Fibroblast of skin of abdomen (primary cell): ENCODE measurements at regions not wholly inside any gene's neighbourhood (a gene's known extent, or its start where the extent isn't known, plus 50 kb on each side); places are given as distances from the start of the nearest gene placed in this dataset.
"Not testable (repeated sequence)": the region's sequence is repeated elsewhere in the genome, so short reads cannot be mapped to it uniquely, and the experiment has no call there.

Experiments used
- DNase-seq: peaks from one replicate; pipeline ENCODE4 v3.0.0-alpha.2; 2013

DNA sequence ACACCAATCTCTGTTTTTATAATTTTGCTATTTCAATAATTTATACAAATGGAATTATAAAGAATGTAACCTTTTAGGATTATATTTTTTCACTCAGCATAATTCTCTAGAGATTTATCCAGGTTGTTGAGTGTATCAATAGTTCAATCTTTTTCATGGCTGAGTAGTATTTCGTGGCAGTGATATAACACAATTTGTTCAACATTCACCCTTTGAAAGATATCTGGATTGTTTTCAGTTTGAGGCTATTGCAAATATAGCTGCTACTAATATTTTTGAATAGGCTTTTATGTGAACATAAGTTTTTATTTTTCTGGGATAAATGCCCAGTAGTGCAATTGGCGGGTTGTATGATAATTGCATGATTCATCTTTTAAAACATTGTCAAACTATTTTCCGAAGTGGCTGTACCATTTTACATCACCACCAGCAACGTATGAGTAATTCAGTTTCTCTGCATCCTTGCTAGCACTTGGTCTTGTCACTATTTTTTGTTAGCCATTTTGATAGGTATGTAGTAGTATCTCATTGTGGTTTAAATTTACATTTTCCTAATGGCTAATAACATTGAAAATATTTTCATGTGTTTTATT lies 55.6 kb upstream of the ABCD3 start:
- DNase-seq = peak; percentile 4

DNA sequence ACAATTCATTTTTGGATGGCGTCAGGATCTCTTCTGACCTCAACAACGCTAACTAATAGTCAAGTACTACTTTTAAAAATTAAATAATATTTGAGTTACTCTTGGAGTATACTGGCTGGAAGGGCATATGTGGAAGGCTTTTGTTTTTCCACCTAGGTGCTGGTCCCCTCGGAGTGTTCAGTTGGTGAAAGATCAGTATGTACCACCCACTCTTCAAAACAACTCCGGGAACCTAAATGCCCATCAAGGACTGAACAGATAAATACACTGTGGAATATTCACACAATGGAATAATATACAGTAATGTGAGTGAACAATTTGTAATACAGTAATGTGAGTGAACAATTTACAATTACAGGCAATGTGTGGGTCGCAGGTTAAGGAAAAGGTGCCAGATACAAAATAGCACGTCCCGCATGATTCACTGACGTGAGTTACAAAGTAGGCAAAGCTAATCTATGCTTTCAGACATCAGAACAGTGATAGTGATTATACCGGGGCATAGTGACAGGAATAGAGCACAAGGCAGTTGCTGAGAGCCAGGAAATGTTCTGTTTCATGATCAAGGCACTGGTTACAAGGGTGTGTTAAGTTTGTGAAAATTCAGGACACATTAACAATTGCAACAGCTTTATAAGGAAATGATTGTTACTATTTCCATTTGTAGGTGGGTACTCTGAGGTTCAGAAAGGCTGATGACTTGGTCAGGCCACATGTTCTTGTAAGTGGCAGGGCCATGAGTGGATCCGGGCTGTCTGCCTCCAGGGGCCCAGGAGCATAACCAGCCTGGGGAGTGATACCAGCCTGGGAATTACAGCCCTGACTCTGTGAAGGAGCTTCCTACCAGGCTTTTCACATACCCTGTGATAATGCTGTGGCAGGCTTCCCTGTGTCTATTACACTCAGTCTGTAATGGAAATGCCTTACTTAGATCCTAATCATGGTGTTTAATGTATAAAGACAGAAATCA lies 59.3 kb upstream of the ABCD3 start:
- no peak for DNase-seq

DNA sequence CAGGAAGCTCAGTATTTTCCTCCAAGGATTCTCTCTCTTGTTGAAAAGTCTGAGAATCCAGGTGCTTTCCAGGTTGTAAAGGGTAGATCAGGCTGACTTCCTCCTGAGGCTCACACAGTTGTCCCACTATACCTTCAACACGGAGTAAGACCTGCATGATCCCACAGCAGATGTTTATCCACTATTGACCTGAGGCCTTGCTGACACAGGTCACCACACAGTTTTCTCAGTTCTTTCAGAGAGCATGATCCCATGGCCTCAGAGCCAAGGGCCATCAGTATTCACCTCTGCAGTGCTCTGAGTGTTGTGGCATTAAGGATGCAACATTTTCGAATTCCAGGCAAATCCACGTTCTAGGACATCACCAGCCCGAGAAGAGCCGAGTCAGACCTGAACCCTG lies 60.5 kb upstream of the ABCD3 start:
- DNase-seq = no peak

DNA sequence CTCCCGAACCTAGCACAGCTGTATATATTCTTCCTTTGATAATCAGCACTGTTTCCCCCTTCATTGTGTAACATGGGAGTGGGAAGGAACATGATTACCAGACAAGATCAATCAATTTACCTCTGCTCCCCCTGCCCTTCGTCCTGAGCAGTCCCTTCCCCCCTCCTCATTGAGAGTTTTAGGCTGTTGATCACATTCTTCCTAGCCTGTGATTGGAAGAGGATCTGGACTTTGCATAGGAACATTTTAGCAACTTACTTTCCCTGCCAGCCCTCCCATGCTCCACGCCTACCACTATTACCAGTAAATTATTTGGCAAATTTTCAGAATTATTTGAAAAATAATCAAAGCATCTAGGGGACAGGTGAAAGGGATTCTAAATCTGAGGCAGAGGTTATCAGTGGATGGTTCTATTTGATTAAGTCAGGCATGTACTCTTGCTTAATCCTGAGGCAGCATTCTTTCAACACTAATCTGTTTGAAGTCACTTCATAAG lies 62.7 kb upstream of the ABCD3 start:
- no peak for DNase-seq

DNA sequence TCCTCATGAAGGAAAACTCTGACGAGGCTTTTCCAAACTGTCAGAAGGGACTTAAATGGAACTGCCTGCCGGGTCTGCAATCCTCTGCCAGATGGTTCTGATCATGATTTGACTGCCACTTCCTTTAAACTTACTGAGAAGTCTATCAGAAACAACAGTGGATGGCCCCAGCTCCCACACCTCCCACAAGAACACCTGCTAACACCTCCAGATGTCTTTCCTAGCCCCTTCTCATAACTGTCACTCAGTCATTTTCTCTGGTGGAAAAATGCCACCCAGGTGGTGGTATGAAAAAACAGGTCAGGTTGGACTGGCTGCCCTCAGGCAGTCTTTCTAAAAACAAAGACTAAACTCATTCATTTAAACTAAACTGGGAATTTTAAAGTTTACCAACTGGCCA lies 66.7 kb upstream of the ABCD3 start:
- DNase-seq = no peak

DNA sequence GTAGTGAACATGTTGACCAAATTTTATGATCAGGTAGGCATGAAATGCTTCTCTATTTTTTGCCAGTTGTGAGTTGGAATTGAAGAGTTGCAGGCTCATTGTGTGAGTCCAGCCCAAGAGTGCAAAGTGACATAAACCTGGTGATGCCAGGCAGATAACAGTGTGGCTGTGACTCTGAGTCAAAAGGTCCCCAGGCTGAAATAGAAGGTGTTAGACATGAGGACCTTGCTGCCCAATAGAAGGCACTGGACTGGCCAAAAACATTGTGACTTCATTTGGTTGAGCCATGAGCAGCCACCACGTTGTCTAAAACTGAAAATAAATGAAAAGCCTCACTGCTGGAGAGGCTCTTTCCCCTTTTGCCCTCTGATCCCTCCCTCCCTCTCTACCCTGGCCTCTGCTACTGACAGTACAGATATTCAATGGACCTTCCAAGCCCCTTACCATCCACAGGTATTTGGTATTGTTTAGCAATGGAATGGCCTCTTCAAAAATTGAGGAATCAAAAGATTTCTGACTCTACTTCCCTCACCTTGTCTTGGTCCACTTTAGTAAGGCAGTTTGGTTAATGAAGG lies 67.8 kb upstream of the ABCD3 start:
- DNase-seq = no peak

DNA sequence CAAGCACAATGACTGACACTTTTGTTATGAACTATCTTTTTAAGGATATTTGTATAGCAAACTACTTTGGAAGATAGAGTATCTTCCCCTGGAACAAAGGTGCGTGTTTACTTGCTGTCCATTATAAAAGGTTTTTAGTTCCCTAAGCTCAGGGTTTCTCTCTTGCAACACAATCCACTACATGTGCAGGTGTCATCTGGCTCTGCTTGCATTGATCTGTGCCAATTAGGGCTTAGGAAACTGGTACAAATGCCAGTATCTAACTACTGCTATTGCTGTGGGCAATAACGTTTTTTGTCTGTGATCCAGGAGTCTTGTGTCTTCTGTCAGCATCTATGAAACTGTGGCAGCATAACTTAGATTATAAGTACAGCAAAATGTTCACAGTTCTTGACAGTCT lies 68.3 kb upstream of the ABCD3 start:
- DNase-seq = no peak

DNA sequence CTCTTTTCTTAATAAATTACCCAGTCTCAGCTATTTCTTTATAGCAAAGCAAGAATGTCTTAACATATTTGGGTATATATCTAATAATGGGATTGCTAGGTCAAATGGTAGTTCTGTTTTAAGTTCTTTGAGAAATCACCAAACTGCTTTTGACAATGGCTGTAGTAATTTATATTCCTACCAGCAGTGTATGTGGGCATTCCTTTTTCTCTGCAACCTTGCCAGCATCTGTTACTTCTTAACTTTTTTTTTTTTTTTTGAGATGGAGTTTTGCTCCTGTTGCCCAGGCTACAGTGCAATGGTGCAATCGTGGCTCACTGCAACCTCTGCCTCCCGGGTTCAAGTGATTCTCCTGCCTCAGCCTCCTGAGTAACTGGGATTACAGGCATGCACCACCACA lies 69.8 kb upstream of the ABCD3 start:
- DNase-seq = not testable (repeated sequence)

DNA sequence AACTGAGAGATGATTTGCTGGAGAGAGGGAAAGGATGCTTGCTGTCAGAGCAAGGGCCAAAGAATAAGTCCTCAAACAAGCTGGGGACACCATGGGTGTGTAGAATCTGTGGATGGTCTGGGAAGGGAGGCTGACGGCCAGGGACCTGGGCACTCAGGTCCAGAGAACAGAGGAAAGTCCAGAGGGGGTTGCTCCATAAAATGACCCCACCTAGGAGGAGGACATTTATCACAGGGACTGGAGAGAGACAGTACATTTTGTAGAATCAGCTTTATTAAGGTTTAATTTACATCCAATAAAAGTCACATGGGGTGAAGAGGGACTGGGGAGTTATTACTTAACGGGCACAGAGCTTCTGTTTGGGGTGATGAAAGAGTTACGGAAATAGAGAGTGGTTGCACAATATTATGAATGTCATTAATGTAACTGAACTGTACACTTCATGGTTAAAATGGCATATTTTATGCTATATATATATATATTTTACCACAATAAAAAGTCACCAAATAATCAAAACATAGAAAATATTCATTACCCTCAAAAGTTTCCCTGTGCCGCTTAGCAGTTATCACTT lies 73.0 kb upstream of the ABCD3 start:
- no peak for DNase-seq

DNA sequence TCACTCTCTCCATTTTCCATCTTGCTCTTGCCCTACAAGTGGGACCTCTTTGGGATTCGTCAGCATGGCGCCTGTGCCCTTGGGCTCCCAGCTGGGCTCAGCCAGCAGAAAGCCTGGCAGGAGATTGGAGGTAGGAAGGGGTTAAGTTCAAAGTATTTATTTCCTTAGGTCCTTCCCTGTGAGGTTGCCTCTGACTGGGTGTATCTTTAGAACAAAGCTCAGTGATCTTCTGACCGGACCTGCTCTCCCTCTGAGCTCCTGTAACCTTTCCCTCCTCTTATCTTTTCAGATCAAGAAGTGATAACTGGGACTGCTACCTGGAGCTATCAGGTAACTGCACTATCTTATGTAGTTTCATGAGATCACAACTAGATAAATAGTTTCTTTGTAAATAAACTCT lies 75.8 kb upstream of the ABCD3 start:
- DNase-seq = no peak

DNA sequence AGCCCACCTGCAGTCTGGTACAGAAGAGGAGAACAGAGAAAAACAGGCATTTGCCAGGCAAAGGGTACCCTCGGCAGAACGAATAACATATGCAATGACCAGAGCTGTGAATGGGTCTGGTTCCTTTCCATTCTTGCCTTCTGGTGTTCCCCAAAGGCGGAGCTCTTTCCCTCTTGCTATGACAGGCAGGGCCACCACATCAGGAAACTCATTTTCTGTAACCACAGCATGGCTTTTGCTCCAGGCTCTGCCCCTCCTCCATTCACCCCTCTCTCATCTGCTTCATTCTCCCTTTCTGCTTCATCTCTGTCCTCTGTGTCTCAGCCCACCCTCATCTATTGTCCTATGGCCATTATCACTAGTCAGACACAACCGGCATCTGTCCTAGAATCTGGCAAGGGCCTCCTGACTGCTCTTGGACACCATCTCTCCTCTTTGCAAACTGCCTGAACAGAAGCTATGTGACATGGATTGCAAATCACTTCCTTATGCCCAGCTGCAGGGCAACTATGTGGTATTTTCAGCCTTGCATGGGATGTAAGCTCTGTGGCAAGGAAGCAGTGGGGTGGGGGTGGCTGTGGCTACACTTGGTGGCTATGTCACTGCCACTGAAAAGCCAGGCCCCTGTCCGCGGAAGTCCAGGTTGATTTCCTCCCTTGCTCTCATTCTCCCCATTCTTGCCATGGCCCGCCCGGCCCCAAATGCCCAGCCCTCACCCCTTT lies 78.8 kb upstream of the ABCD3 start:
- DNase-seq = no peak

DNA sequence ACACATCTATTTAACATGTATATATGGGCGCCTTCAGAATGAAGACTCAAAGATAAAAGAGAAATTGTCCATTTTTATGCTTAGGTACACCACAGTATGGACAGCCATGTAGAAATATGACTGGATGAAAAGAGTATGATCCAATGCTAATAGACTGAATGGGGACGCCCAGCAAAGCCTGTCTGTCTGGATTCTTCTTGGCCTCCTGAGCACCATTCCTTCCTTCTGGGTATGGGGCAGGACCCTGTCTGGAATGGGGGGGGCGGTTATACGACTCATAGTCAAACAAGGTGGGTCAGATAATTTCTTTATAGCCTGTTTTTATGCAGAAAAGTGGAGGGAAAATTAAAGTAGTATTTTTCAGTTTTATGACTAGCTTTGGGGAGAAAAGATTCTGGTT lies 81.2 kb upstream of the ABCD3 start:
- no peak for DNase-seq

DNA sequence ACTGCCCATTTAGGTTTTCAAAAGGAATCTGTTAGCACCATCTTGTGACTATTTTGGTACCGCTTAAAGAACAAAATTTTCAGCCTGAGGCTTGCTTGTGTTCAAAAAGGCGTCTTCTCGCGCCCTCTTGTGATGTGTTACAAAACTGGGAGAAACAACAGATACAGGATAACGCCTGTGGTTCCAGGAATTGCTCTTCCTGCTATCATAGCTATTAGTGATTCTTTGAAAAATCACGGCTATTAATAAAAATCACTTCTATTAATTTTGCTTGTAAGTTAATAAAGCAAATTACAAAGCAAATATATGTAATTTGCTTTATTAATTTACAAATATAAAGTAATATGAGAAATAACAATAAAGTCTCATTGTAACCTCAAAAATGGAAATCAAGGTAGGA lies 82.2 kb upstream of the ABCD3 start:
- DNase-seq = peak; percentile 89

DNA sequence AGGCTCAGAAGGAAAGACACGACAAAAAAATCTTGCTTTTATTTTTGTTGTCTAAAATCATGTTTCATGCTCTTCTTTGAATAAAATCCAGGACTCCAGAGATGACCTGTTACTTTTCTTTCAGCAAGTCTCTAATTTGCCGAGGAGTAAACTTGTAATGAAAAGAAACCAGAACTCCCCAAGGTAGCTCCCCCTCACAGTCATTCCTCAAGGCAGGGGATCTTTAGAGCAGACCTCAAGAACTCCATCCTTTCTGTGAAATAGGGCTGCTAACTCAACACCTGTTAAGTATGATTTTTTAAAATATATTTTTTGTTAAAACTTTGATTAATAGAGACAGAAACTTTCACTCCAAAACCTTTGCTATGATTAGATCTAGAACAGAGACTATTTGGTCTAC lies 82.7 kb upstream of the ABCD3 start:
- DNase-seq = no peak

DNA sequence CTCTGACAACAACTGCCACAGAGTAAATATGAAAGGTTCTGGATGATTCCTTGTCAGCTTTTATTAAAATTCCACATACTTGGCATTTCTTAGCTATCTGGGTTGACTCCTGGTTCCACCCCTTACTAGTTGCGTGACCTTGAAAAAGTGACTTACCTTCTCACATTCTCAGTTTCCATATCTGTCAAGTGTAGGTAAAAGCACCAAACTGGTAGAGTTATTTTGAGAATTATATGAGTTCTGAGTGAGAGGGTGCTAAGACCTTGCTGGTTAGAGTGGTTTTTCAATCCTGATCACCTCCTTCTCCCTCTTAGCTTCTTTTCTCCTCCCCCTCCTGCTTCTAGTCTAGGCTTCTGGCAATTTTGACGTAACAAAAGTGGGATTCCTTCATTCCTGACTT lies 83.4 kb upstream of the ABCD3 start:
- DNase-seq = no peak

DNA sequence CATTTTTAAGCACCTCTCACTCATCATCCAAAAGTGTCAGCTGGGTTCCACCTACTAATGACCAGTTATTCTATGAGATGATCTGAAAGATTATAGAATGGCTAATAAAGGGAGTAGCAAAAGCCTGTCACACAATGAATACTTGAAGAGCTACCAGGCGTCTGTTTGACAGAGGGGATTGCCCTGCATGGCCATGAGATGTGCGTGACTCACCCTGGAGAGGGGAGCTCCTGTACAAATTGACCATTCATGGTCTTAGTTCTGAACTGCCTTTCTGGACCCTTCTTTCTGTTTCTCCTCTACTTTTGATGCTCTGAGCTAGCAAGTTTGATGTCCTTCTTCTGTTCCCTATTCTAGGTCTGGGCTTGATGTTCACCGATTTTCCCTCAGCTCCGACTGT lies 85.2 kb upstream of the ABCD3 start:
- DNase-seq = no peak

DNA sequence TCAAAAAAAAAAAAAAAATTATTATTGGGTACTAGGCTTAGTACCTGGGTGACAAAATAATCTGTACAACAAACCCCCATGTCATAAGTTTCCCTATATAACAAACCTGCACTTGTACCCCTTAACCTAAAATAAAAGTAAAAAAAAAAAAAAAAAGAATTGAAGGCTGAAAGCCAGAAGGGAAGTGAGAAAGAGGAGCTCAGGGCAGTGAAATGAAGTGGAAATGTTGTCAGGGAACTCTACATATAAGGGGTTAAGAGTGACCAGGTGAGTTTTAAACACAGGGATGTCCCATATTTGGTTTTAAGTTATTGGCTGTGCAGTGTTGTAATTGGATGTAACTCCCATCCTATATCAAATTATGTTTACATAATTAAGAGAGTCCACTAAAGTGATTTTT lies 85.7 kb upstream of the ABCD3 start:
- DNase-seq = no peak

DNA sequence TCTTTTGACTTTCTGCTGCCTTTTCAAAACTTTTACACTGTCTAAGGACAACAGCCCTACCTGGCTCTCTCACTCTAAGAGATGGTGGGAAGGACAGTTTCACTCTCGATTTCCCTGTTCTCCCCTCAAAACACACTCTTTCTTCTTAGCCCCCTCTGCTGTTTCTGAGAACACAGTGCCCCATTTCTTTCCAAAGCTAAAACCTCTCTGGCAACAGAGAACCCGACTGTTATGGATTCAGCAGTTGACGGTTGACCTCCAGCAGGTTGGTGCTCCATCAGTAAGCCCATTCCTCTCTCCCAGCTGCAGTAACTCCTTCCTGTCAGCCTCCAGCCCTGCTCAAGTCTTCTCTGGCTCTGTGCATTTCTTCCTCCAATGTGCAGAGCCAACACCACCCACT lies 88.2 kb upstream of the ABCD3 start:
- peak; percentile 31 for DNase-seq

DNA sequence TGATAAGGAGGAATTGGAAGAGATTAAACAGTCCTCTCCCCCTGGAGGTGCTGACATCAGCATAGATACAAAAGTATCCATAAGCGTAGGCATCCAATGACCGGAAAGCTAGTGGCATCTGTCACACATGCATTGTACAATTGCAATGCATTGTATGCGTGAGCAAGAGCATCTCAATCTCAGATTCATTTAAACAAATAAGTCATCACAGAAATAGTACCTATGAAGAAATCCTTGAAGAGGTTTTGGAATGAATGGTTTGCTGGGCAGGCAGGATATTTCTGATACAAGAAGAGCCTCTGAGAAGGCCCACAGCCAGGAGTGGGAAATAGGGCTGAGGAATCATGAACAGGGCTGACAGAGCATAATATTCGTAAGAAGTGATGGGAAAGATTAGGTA lies 88.9 kb upstream of the ABCD3 start:
- DNase-seq = no peak

DNA sequence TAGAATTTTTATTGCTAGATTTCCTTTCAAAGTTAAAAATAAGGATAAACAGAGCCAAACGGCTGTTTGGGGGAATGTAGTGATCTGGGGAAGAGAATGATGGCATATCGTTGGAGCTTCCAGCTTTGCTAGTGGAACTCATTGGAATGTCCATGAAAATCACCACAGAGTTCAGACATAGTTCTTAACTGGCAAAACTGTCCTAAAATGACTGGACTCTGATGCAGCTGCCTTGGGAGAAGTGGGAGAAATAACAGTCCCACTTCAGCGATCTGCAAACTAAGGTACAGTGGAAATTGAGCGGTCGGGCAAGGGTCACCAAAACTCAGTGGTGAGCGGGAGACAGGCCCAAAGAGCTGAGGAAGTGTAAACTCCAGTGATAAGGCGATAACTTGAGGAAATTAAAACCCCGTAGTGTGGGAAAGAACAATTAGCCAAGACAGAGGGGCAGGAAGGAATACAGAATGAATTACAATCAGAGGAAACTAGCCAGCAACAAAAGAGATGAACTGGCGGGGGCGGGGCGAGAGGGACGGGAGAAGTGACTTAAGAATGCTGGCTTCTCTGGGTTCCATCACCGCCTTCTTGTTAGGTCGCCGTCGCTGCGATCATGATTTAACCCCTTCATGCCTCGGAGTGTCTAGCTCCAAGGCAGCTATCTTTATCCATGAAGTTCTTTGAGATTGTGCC lies 89.8 kb upstream of the ARHGAP29 start:
- DNase-seq = peak; percentile 36

DNA sequence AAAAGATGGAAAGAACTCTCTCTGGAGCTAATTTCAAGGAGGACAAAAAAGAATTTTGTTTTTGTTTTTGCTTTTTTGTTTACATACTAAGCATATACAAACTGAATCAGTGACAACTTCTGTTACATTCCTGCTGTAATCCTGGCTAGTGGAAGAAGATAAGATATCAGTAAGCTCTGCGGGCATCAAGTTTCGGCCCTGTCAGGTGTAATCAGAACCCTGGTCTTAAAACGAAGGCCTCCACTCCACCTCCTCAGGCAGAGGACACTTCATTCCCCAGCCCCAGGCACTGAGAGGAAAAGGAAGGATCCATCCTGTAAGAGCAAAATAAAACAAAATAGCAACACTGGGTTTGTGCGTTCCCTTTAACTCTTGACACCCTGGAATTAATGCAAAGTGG lies 88.9 kb upstream of the ARHGAP29 start:
- no peak for DNase-seq
